Ishikawa (cell line): ENCODE measurements at regions not wholly inside any gene's neighbourhood (a gene's known extent, or its start where the extent isn't known, plus 50 kb on each side); places are given as distances from the start of the nearest gene placed in this dataset.

Experiments
- CEBPB ChIP-seq: IDR thresholded peaks from 2 replicates; pipeline ENCODE4 v1.6.1; 2012
- CREB1 ChIP-seq: IDR thresholded peaks from 2 replicates; pipeline ENCODE4 v1.6.1; 2012; ENCODE audit warnings: low read depth
- EGR1 ChIP-seq: IDR thresholded peaks from 2 replicates; pipeline ENCODE4 v1.6.1; 2012
- EP300 ChIP-seq: IDR thresholded peaks from 2 replicates; pipeline ENCODE4 v1.6.1; 2012; ENCODE audit warnings: borderline replicate concordance
- FOXM1 ChIP-seq: IDR thresholded peaks from 2 replicates; pipeline ENCODE4 v1.6.1; 2012; ENCODE audit warnings: low read depth, borderline replicate concordance
- NFIC ChIP-seq: IDR thresholded peaks from 2 replicates; pipeline ENCODE4 v1.6.1; 2012
- RAD21 ChIP-seq: IDR thresholded peaks from 2 replicates; pipeline ENCODE4 v1.6.1; 2012; ENCODE audit warnings: low read depth
- TAF1 ChIP-seq: IDR thresholded peaks from 2 replicates; pipeline ENCODE4 v1.6.1; 2012; ENCODE audit warnings: low read depth, mild to moderate bottlenecking
- TCF12 ChIP-seq: IDR thresholded peaks from 2 replicates; pipeline ENCODE4 v1.6.1; 2012; ENCODE audit warnings: low read depth
- TEAD4 ChIP-seq: IDR thresholded peaks from 2 replicates; pipeline ENCODE4 v1.6.1; 2012
- YY1 ChIP-seq: IDR thresholded peaks from 2 replicates; pipeline ENCODE4 v1.6.1; 2012; ENCODE audit warnings: low read depth
- ZBTB7A ChIP-seq: IDR thresholded peaks from 2 replicates; pipeline ENCODE4 v1.6.1; 2012; ENCODE audit warnings: low read depth
- TF ChIP-seq, protein P1 (sequence below): IDR thresholded peaks from 2 replicates; pipeline ENCODE4 v1.6.1; 2012; ENCODE audit warnings: low read depth, mild to moderate bottlenecking
- TF ChIP-seq, protein P2 (sequence below): IDR thresholded peaks from 2 replicates; pipeline ENCODE4 v1.6.1; 2012
- TF ChIP-seq, protein P3 (sequence below): IDR thresholded peaks from 2 replicates; pipeline ENCODE4 v1.6.1; 2012

DNA sequence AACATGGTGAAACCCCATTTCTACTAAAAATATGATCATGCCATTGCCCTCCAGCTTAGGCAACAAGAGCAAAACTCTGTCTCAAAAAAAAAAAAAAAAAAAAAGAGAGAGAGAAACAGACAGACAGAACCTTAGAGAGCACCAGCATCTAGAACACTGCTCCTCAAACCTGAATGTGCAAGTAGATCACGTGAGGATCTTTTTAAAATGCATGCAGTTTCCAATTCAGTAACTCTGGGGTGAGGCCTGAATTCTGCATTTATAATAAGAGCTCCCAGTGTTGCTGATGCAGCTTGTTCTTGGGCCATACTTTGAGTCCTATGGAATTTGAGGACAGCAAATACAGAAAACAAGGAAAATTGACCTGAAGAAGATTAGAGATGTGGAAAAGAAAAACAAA is 218.3 kb downstream of the ALDH8A1 start:
- TF ChIP-seq, protein P1, sequence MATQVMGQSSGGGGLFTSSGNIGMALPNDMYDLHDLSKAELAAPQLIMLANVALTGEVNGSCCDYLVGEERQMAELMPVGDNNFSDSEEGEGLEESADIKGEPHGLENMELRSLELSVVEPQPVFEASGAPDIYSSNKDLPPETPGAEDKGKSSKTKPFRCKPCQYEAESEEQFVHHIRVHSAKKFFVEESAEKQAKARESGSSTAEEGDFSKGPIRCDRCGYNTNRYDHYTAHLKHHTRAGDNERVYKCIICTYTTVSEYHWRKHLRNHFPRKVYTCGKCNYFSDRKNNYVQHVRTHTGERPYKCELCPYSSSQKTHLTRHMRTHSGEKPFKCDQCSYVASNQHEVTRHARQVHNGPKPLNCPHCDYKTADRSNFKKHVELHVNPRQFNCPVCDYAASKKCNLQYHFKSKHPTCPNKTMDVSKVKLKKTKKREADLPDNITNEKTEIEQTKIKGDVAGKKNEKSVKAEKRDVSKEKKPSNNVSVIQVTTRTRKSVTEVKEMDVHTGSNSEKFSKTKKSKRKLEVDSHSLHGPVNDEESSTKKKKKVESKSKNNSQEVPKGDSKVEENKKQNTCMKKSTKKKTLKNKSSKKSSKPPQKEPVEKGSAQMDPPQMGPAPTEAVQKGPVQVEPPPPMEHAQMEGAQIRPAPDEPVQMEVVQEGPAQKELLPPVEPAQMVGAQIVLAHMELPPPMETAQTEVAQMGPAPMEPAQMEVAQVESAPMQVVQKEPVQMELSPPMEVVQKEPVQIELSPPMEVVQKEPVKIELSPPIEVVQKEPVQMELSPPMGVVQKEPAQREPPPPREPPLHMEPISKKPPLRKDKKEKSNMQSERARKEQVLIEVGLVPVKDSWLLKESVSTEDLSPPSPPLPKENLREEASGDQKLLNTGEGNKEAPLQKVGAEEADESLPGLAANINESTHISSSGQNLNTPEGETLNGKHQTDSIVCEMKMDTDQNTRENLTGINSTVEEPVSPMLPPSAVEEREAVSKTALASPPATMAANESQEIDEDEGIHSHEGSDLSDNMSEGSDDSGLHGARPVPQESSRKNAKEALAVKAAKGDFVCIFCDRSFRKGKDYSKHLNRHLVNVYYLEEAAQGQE: no peak
- no peak for TF ChIP-seq RAD21
- no peak for TF ChIP-seq NFIC
- TF ChIP-seq CREB1: no peak
- TF ChIP-seq ZBTB7A: no peak
- TF ChIP-seq TAF1: no peak
- no peak for TF ChIP-seq YY1
- TF ChIP-seq, protein P2, sequence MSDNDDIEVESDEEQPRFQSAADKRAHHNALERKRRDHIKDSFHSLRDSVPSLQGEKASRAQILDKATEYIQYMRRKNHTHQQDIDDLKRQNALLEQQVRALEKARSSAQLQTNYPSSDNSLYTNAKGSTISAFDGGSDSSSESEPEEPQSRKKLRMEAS: no peak
- TF ChIP-seq FOXM1: no peak
- TF ChIP-seq, protein P3, sequence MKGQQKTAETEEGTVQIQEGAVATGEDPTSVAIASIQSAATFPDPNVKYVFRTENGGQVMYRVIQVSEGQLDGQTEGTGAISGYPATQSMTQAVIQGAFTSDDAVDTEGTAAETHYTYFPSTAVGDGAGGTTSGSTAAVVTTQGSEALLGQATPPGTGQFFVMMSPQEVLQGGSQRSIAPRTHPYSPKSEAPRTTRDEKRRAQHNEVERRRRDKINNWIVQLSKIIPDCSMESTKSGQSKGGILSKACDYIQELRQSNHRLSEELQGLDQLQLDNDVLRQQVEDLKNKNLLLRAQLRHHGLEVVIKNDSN: no peak
- no peak for TF ChIP-seq EGR1
- TF ChIP-seq CEBPB: no peak
- no peak for TF ChIP-seq TEAD4

DNA sequence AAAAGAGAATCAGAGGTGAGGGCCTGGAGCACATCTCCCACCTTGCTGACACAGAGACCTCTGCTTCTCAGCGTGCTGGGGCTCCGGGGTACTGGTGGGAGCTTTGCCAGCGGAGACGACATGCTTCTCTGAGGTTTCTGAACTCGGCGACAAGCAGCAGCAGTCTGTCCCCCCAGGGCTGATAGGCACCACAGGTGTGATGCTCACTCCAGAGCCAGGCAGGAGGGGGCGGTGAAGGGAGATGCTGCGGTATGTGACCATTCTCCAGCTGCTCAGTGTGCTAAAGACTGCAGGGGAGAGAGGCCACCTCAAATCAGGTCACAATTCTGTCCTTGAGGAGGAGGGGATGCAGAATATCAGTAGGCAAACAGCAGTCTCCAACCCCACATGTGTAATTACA is 219.9 kb downstream of the ALDH8A1 start:
- TF ChIP-seq, protein P3: no peak
- TF ChIP-seq CEBPB: no peak
- TF ChIP-seq FOXM1: no peak
- TF ChIP-seq ZBTB7A: no peak
- no peak for TF ChIP-seq YY1
- TF ChIP-seq TAF1: no peak
- no peak for TF ChIP-seq RAD21
- no peak for TF ChIP-seq EGR1
- TF ChIP-seq, protein P2: no peak
- no peak for TF ChIP-seq TCF12
- no peak for TF ChIP-seq CREB1
- TF ChIP-seq EP300: no peak

DNA sequence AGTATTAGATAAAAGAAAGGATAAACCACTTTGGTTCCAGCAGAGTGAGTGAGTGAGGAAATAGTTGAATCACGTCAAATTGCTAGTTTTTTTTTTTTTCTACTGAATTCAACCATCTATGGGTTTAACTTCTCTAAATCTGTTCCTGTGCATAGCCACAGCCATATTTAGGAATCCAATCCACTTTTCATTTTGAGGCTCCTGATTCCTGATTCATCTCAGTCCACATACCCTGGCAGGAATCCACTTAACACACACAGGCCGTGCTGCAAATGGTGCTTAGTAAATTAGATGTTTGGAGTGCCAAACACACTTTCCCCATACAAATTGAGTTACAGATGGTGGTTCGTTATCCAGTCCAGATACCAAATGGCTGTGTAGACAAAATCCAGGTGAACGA is 220.3 kb downstream of the ALDH8A1 start:
- TF ChIP-seq RAD21 (no peak), FOXM1 (no peak), CEBPB (no peak), NFIC (no peak), CREB1 (no peak), YY1 (no peak), EP300 (no peak), TAF1 (no peak)
- TF ChIP-seq, protein P1: no peak

DNA sequence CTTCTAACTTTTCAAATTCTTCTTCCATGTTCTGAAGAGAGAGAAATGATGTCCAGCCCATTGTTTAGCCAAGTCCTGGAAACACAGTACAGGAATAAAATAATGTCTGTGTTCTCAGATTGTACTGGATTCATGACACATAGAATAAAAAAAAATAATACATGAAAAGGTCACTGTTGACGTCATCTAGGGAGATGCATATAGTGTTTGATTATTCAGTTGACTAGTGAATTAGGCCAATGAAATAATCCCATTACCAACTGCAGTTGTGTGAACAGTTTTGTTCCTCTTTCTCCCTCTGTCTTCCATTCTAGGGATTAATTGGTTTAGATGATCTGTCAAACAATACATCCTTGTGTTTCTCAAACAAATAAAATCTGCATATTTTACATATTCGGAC is 222.8 kb downstream of the ALDH8A1 start:
- no peak for TF ChIP-seq NFIC
- no peak for TF ChIP-seq TCF12
- no peak for TF ChIP-seq FOXM1
- TF ChIP-seq, protein P1: no peak
- TF ChIP-seq YY1: no peak
- no peak for TF ChIP-seq TAF1
- no peak for TF ChIP-seq CREB1
- no peak for TF ChIP-seq EP300
- no peak for TF ChIP-seq EGR1
- TF ChIP-seq, protein P3: no peak
- TF ChIP-seq CEBPB: no peak
- TF ChIP-seq, protein P2: no peak
- no peak for TF ChIP-seq RAD21
- TF ChIP-seq ZBTB7A: no peak
